ENCODE measurements at regions not wholly inside any gene's neighbourhood (a gene's known extent, or its start where the extent isn't known, plus 50 kb on each side); places are given as distances from the start of the nearest gene placed in this dataset.
"Not testable (repeated sequence)": the region's sequence is repeated elsewhere in the genome, so short reads cannot be mapped to it uniquely, and the experiment has no call there.

DNA sequence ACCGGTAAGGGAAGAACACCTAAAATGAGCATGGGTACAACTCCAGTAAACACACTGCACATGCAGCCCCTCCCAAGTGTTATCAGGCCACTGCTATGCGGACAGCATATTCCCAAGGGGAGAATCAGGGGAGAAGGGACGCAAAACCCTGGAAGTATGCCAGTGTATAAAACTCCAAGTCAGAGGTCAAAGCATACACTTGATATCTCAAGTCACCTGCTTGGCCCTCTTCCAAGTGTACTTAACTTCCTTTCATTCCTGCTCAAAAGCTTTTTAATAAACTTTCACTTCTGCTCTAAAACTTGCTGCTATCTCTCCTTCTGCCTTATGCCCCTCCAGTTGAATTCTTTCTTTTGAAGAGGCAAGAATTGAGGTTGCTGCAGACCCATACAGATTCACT, 408.1 kb downstream of the HTR1A start:
- no peak for DNase-seq

DNA sequence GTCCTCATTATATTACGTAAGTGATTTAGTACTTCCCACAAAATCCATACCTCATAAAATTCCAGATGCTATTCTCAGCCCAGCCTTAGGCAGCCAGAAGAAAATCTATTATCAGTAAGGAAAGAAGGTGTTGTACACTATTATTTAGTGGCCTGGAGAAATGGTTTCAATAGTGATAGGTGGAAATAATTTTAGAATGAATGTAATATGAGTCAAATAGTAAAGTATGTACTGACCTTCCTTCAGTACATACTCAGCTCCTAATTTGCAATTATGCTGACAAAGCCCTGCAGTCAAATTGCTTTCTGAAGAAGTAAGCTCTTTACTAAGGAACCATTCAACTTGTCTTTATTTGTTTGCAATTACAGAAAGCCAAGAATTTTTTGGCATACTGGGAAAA, 409.2 kb downstream of the HTR1A start:
- DNase-seq, result no peak

DNA sequence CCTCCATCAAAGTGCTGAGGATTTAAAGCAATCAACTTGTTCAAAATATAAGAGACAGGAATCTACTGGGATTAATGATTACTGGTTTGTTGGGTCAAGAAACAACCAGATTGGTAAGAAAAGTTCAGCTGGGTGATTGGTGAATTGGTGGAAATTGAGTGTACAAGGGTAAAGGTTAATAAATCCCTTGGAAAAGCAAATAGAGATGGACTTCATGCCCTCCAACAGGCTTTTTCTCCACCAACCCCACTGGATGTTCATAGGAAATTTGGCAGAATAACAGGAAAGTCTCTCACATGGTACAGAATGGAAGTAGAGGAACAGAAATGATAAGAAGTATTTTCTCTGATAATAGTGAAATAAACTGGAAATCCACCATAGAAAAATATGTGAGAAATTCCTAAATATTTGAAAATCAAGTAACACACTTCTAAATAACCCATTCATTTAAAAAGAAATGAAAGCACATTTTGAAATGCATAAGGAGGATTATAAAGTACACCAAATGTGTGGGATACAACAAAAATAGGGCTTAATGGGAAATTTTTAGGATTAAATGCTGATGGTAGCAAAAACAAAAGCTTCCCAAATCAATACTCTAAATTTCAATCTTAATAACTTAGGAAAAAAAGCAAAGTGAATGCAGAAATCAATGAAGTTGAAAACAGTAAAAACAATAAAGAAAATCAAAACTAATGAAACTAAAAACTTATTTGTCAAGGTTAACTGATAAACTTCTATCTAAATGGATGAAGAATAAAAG, 426.2 kb downstream of the HTR1A start:
- no peak for DNase-seq

DNA sequence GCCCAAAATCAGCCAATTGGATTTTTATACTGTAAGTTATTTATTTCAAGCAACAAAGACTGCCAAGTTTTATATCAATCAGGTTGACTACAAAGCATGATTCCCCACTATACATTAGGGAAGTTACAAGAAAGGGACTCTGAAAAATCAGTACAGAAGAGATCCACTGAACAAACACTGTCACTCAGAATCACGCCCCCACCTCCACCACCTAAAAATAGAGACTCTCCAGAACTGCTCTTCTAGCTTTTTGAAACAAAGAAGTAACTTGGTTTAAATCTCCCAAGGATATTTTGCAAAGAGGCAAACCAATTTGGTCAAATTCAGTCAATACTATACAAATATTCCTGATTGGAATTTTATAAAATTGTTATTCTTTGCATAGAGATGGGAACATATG, 438.0 kb downstream of the HTR1A start:
- no peak for DNase-seq

DNA sequence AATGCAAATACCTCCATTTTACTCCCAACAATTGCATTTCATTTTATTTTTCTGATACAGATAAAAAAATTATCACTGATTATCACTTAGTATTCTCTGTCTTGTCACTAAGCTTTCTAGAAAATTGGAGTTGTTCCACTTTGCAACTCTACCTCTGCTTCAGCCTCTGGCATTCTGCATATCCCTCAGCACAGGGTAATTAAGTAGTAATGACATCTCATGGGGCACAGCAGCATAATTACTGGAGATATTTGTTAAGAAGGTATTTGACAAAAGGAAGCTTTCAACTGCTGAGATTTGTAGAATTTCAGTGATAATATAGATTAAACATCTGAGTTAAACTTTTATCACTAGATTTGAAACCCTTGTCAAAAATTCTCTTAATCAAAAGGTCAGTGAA, 446.2 kb downstream of the HTR1A start:
- DNase-seq, result no peak

DNA sequence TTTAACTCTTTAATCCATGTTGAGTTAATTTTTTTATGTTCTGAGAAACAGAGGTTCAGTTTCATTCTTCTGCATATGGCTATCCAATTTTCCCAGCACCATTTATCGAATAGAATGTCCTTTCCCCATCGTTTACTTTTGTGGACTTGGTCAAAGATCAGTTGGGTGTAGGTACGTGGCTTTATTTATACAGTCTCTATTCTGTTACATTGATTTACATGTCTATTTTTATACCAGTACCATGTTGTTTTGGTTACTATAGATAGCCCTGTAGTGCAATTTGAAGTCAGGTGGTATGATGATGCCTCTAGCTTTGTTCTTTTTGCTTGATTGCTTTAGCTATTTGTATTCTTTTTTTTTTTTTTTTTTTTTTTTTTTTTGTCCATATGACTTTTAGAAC, 462.0 kb downstream of the HTR1A start:
- DNase-seq, result no peak

DNA sequence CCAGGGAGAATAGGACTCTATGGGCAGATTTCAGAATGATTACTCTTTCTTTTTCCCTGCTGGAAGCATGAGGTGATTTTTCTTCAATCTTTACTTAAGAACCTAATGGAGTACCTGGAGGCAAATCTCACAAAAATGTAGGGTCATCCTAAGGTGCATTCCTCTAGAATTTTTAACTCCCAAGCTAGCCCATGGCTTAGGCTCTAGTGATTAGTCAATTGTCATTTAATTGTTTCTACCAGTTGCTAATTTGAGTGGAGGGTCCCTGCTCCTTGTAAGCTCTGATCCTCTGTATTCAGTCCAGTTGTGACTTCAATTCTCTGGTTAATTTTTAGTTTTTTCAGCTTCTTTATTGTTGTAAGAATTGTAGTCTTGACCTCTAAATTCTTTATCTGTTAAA, 467.0 kb downstream of the HTR1A start:
- DNase-seq, result no peak

DNA sequence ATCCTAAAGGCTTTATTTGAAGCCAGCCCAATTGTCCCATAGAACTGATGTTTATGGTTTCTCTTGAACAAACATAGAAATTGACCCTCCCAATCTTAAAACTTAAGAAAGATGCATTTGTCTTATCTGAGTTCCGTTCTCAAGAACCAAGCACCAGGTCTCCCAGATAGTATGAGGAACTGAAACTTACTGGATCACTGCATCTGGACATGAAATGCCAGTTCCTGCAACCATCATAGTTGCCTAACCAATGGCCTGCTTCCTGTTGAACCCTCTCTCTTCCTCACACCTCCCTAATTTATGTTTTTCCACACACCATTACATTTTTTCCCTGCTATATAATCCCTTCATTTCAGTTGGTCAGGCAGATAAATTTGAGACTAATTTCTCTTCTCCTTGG, 478.9 kb downstream of the HTR1A start:
- no peak for DNase-seq

DNA sequence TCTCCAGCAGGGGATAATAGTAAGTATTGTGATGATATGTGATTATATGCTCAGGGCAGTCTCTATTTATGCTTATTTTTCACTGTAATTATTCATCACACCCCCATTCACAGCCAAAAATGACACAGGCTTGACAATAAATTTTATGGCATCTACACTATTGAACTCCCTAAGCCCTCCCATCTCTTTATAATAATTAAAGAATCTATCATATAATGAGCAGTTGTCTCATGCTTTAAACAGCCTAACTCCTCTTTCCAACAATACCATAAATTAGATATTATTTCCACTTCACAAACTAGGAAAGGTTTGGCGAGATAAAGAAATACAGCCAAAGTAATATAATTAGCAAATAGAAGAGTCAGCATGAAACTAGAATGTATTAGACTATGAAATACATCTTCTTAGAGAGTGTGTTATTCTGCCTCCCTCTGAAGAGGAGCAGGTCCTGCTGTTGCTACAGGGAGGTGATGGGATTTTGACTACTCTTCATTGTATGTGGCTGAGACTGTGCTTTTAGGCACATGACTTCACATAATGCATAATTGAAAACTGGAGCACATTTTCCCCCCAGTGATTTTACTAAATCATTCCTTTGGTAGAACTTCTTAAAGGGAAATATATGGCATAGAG, 488.8 kb downstream of the HTR1A start:
- no peak for DNase-seq

DNA sequence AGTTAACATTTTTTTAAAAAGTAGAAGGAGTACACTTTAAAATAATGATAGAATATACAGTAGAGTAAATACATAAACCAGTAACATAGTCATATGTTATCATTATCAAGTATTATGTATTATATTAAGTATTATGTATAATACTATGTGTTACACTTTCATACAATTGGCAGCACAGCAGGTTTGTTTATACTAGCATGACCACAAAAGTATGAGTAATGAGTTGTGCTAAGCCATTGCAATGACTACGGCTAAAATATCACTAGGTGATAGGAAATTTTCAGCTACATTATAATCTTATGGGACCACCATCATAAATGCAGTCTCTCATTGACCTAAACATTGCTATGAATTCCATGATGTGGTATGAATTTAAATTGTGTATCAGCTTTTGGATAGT, 506.0 kb downstream of the HTR1A start:
- no peak for DNase-seq

DNA sequence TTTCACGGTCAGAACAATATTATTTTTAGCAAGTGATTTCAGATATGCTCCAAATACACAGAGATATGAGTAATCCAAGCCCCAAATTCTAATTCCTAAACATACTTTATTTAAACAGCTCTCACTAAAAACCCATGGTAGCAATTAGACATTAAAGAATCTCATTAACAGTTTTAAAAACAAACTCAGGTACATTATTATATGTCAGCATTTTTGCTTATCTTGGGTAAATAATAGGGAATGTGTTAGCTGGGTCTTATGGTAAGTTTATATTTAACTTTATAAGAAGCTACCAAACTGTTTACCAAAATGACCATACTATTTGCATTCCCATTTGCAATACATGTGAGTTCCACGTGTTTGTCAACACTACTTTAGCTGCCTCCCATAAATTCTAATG, 511.1 kb downstream of the HTR1A start:
- DNase-seq, result no peak

DNA sequence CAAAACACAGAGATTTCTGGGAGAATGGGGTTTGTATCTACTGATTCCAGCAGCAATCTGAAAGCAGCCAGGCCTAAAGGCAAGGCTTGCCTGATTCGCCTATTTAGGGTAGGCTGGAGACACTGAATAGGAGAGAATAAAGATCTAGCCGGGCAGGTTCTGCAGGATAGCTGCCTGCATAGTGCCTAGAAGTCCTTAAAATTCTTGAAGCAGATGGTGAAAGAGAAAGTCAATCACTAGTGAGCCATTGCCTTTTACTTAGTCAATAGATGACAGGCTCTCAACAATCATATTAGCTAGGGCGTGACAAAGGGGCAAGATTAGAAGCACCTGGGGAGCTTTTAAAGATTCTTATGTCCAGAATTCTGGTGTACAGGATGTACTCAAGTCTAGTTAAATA, 522.7 kb downstream of the HTR1A start:
- no peak for DNase-seq

DNA sequence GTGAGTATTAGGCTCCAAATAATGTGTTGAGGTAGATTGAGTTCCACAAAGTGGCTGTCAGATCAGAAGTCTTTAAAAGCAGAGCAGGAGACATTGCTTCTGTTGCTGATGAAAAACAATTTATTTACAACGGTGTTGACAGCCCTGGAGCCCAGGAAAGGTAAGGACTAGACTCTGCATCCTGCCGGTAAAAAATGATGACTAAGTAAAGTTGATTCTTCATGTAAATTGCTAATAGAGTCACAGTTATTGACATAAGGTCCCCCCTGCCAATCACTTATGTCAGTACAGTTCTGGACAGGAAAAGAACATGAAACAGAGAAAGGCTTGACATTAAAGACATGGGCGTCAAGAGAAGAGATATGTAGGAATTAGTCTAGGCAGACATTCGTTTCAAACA, 552.5 kb downstream of the HTR1A start:
- DNase-seq, result no peak

DNA sequence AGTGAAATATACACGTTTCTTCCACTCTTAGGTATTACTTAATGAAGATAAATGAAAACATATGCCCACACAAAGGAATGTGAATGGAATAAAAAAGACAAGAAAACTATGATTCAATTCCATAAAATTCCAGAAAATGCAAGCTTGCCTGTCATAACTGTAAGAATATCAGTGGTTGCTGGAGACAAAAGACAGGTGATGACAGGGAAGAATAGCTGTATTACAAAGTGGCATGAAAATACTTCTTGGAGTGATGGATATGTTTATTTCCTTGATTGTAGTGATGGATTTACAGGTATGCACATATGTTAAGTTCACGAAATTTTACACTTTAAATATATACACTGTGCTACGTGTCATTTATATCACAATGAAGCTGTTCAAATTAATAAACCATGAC, 553.3 kb downstream of the HTR1A start:
- DNase-seq, result no peak

DNA sequence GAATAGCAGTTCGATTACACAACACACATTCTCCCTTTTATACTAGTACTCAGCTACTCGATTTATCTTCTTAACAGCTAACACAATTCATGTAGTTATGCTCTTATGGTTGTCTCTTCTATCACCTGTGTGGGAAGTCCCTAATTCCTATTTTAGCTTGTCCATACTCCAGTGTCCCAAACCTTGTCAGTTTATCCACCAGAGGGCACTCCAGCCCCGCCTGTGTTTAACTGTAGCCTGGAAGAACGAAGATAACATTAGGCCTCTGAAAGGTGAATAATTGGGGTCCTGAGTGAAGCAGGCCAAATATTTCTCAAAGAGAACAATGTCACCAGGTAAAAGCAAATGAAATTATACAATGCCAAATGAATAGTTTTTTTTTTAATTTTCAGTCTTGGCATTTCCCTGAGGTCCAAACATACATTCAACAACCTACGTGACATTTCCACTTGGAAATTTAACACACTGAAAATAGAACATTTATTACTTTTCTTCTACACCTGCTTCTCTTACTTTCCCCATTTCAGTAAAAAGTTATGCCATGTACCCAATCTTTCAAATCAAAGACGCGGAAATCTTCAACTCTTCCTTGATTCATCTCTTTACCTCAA, 560.7 kb downstream of the HTR1A start:
- DNase-seq, result no peak

DNA sequence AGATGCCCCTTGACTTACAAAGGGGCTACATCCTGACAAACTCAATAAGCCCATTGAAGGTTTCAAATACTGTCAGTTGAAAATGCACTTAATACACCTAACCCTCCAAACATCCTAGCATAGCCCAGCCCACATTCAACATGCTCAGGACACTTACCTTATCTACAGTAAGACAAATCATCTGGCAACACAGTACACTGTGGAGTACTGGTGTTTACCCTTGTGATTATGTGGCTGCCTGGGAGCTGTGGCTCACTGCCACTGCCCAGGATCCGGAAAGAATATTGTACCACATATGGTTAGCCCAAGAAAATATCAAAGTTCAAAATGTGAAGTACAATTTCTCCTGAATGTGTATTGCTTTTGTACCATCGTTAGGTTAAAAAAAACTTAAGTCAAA, 562.2 kb downstream of the HTR1A start:
- no peak for DNase-seq

DNA sequence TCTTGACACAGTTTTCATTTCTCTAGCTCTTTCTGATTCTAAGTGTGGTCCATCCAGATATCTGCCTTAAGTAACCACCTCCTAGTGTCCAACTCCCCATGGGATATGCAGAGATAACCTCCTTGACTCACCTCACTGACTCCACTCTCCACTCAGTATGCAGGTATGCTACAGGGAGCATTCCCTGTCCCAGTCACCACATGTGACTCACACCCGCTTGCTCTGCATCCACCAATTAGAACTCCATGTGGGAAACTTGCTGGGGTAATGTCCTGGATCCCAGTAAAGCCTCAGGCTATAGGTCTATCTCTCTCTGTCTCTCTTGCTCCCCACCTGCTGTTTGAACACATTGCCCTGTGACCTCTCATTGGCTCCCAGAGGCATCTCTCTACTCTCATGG, 563.9 kb downstream of the HTR1A start:
- DNase-seq, result no peak

DNA sequence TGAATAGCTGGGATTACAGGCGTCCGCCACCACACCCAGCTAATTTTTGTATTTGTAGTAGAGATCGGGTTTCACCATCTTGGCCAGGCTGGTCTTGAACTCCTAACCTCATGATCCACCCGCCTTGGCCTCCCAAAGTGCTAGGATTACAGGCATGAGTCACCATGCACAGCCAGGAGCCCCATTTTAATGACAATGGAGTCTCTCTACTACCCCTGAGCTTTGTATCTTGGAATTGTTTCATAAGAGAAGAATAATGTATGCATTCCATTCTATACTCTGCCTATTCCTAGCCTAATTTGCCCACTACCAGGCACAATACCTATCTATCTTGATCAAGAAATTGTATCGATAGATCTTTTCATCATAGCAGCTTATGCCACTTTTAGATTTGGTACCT, 574.1 kb downstream of the HTR1A start:
- DNase-seq, result not testable (repeated sequence)

DNA sequence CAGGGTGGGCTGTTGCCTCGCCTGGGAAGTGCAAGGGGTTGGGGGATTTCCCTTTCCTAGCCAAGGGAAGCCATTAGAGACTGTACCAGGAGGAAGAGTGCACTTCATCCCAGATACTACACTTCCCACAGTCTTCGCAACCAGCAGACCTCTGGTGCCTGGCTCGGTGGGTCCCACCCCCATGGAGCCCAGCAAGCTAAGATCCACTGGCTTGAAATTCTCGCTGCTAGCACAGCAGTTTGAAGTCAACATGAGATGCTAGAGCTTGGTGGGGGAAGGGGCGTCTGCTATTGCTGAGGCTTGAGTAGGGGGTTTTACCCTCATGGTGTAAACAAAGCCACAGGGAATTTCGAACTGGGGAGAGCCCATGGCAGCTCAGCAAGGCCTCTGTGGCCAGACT, 586.4 kb downstream of the HTR1A start:
- DNase-seq, result no peak

DNA sequence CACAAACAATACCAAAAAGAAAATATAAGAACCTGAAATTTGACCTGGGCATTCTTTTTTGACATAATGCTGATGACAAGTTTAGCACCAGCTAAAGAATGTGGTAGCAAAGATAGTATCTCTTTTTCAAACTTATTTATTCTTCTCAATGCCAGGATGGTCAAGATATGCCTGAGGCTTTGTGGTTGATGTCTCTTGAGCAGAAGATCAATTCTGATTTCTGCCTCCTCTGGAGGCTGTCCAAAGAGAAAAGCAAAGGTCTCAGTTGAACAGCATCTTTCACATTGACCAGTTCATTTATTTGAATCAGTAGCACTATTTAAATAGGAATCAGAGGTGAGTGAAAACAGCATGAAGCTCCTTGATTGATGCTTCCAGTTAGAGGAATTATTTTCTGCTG, 588.2 kb downstream of the HTR1A start:
- no peak for DNase-seq

DNA sequence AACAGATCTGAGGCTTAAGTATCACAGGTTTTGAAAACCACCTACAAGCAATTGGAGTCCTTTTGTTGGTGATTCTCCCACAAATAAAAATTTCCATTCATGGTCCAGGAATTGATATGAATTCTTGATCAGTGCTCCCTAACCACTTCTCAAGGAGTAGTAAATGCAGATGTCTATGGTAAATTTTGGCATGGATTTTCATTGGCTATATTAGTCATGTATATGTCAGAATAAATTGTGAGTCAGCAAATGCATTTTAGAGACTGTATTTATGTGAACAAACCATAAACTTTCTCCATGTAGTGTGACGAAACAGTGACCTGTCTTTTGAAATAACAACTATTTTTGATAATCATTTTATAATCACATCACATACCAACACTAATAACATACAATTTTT, 611.1 kb downstream of the HTR1A start:
- DNase-seq, result no peak

DNA sequence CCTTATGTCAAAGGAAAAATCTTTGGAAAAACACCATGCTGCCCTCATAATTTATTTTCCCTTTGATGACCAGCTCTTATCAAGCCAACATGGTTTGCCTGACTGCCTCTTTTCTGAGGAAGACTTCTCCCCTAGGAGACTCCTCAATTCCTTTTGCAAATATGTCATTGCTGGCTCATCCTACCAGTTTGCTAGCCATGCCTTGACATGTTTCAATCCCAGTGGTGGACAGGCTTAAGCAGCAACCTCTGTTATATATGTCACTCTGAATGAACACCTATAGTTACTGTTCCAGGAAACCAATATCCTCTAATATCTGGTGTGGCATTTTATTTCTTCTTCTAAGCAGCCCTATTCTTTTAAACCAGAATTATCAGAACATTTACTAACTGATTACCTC, 615.8 kb downstream of the HTR1A start:
- DNase-seq, result no peak

DNA sequence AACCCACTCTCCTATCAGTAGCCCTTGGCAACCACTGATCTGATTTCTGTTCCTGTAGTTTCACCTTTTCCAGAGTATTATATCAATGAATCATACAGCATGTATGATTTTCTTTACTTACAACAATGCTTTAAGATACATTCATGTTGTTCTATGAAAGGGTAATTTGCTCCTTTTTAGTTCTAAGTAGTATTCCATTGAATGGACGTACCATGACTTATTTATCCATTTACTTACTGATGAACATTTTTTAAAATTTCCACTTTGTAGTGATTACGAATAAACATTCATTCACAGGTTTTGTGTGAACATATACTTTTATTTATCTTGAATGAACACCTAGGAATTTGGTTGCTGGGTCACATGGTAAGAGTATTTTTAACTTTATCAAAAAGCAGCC, 620.8 kb downstream of the HTR1A start:
- no peak for DNase-seq

DNA sequence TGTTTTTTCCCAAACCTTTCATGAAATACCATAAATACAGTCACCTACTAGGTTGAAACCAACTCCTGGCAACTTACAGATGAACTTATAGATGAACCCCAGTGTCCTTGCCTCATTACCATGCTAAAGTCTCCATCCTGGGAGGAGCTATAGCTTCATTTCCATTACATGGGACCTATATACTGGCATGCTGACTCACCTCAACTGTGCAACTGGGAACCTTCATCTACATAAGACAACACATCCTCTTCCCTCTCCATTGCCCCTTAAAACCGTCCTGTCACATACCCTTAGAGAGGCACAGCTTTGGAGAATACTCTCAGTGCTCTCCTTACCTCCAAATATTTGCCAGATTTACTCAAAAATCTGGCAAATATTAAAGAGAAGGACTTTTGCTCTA, 638.3 kb downstream of the HTR1A start:
- DNase-seq, result no peak

DNA sequence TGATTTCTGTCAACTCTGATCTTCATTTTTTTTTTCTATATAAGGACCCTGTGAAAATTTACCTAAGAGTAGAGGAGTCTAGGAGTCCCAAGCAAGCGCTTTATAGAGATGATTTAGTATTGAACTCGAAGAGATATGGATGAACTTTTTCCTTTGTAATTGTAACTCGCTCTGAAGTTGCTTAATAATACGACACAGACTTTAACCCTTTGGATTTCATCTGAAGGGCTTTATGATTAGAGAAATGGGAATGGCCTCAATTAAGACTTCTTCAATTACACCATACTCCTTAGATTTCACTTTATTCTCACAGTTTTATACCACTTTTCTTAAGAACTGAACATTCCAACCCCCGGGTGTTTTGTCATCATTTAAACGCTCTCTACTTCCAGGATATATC, 647.7 kb downstream of the HTR1A start:
- no peak for DNase-seq

All from CD4-positive, alpha-beta T cell treated with Interleukin-17A for 1 hour (primary cell).